Gastrocnemius medialis (tissue), 4 donors: ENCODE measurements at regions not wholly inside any gene's neighbourhood (a gene's known extent, or its start where the extent isn't known, plus 50 kb on each side); places are given as distances from the start of the nearest gene placed in this dataset.

Experiments
- POLR2A ChIP-seq, 2 donors: fragments of 450-650 bp; IDR thresholded peaks; one replicate each; pipeline ENCODE4 v1.6.1; 2017; ENCODE audit warnings: antibody characterized with exemption in 2 of 2, mild to moderate bottlenecking in 2 of 2, moderate library complexity in 2 of 2
- TF ChIP-seq, protein P1 (sequence below), 5 experiments: fragments of 450-650 bp in 3 of 5; fragments of 200-600 bp in 2 of 5; sonication (generic) in 2 of 5; IDR thresholded peaks in 4 of 5; conservative IDR thresholded peaks in 1 of 5; 1 replicate in 4 of 5; 2 replicates in 1 of 5; pipeline ENCODE4 v1.5.1; 2016 to 2019; ENCODE audit warnings: antibody characterized with exemption in 5 of 5, mild to moderate bottlenecking in 3 of 5, moderate library complexity in 3 of 5

- TF ChIP-seq, protein P1, sequence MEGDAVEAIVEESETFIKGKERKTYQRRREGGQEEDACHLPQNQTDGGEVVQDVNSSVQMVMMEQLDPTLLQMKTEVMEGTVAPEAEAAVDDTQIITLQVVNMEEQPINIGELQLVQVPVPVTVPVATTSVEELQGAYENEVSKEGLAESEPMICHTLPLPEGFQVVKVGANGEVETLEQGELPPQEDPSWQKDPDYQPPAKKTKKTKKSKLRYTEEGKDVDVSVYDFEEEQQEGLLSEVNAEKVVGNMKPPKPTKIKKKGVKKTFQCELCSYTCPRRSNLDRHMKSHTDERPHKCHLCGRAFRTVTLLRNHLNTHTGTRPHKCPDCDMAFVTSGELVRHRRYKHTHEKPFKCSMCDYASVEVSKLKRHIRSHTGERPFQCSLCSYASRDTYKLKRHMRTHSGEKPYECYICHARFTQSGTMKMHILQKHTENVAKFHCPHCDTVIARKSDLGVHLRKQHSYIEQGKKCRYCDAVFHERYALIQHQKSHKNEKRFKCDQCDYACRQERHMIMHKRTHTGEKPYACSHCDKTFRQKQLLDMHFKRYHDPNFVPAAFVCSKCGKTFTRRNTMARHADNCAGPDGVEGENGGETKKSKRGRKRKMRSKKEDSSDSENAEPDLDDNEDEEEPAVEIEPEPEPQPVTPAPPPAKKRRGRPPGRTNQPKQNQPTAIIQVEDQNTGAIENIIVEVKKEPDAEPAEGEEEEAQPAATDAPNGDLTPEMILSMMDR (IDR thresholded peaks at IDR 0.05 in 4 of 5, conservative IDR thresholded peaks at IDR 0.05 in 1 of 5) = no peak
- TF ChIP-seq POLR2A (IDR thresholded peaks at IDR 0.05) = no peak
Observed at GRCh38 chr5:40333459-40334241, 346.1 kb upstream of the PTGER4 start.
